ENCODE measurements at regions not wholly inside any gene's neighbourhood (a gene's known extent, or its start where the extent isn't known, plus 50 kb on each side); places are given as distances from the start of the nearest gene placed in this dataset.
A peak's percentile ranks its signal among the peaks of the same experiment; 100 is the strongest.
"Not testable (repeated sequence)": the region's sequence is repeated elsewhere in the genome, so short reads cannot be mapped to it uniquely, and the experiment has no call there.

DNA sequence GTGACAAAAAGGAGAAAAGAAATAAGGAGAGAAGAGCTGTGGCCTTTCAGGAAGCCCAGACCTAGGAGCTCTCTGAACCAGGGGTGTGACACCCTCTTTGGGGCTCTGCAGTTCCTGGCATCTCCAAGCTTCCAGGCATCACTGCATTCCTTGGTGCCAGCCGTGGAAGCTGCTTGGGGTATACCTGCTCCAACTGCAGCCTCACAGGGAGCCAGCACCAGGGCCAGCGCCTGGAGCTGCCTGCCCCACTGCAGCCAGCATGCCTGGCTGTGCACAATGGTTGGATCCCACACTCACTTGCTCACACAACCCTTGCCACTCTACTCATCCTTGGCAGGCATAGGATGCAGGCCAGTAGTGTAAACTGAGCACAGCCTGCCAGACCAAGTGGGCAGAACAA, 242.1 kb upstream of the GJE1 start:
- intact Hi-C loops (cut with DNase I): no loop called here
- peak in 2 of 10 donors; percentile 61 to 76 for DNase-seq

DNA sequence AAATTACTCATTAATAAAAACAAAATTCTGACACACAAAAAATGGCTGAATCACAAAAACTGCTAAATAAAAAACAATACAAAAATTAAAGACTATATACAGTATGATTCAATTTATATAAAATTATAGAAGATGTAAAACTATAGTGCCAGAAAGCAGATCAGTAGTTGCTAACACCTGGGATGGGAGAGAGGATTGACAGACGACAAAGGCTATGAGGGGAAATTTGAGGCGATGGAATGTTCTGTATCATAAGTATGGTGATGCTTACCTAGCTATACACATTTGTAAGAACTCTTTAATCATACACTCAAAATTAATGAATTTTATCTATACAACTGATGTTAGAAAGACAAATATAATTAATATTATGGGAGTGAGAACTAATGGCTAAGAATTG, 247.9 kb upstream of the GJE1 start:
- intact Hi-C loops (cut with DNase I): no loop called here

DNA sequence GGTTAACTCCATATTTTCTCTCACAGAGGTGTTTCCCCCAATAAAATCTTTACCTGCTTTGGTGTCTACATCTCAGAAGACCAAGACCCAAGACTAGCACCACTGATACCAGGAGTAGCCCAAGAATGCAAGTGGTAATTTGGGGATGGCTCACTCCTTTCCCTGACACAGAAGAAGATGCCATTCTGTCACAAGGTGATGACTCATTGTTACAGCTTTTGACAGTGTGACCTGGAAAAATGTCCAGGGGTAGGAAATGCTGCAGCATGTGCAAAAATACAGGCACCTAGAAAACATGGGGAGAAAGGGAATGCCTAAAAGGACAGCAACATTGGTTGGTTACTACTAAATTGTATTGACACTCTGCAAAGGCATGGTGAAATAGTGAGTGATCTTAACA, 254.0 kb upstream of the GJE1 start:
- intact Hi-C loops (cut with DNase I): no loop called here
- no peak for DNase-seq

More for the DNA sequence above, 247.9 kb upstream of the GJE1 start:
- DNase-seq: no peak

DNA sequence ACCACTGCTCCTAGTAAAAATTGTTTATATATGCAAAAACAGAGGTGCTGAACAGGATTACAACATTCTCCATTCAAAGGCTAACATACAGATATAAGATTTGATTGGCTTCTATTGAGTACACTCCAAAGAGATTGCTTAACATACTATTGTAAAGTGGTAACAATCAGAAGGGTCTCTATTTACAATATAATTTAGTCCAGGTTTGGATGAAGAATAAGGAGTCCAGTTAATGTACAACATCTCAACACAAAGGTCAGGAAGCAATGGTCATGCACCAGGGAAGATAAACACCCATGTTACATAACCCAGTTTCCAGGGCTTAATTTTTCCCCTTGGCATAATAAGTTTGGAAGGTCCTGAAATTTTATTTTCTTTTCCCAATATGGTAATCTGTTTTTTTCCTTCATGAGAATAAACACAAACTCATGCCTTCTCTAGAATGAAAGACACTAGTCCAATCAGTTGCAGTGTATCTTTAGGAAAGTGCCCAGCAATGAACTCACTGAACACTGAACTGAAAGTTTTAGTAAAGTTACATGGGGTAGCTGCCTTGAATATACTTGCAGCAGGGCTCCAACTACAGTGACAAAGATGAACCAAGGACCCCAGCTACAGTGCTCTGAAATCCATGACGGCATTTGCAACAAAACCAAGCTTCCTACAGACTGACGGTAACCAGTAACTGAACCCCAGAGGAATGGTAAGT, 255.3 kb upstream of the GJE1 start:
- no peak for DNase-seq
- intact Hi-C loops (cut with DNase I): no loop called here

DNA sequence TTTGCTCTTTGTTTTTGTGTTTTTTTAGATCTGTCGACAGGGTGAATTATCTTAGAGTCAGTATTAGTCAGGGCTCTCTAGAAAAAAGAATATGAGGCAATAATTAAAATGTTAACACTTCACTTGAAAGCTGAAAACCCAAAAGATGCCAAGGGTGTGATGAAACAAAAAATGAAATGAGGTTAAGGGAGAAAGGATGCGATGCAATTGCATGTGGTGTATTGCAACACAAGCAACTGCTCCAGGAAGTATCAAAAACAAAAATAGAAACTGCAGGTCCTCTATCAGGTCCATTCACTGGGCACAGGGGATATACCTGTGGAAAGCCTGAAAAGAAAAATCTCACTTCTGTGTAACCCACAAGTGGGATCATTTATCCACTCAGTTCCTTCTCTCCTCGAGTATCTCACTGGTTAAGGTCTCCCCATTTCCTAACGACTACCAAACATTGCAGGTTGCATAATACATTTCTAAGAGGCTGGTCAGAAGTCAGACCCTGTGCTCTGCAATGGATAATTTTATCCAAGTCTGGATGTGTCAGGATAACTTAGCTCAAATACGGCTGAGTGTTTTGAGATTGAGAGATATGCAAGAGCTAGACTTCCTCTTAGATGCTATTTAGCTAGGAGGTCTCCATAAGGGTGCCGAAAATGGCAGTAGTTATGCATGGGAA, 257.7 kb upstream of the GJE1 start:
- intact Hi-C loops (cut with DNase I): no loop called here
- DNase-seq: no peak

DNA sequence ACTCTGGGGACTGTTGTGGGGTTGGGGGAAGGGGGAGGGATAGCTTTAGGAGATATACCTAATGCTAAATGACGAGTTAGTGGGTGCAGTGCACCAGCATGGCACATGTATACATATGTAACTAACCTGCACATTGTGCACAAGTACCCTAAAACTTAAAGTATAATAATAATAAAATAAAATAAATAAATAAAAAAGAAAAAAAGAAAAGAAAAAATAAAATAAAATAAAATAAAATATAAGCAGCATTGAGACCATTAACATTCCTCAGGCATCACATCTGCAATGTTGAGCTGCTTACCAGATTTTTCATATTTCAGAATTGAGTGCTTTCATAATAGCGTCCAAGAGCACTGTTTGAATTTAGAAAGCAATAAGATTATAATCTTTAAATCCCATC, 263.2 kb upstream of the GJE1 start:
- DNase-seq; intact Hi-C loops (cut with DNase I): not testable (repeated sequence)

DNA sequence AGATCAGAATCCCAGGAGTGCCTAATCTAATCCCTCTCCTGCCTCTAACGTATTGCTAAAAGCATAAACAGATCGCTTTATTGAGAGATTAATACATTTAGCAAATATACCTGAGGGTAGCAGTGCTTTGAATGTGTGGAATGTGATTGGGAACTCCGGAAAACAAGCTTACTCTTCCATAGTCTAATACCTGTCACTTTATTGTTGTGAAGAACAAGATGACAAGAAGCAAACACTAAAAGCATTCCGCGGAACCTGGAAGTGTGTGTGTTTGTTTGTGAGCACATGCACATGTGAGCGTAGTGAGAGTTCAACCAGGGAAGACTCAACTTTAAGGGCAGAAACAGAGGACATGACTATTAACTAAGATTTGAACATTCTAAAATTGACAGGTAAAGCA, 265.0 kb upstream of the GJE1 start:
- no peak for DNase-seq
- intact Hi-C loops (cut with DNase I): no loop called here

DNA sequence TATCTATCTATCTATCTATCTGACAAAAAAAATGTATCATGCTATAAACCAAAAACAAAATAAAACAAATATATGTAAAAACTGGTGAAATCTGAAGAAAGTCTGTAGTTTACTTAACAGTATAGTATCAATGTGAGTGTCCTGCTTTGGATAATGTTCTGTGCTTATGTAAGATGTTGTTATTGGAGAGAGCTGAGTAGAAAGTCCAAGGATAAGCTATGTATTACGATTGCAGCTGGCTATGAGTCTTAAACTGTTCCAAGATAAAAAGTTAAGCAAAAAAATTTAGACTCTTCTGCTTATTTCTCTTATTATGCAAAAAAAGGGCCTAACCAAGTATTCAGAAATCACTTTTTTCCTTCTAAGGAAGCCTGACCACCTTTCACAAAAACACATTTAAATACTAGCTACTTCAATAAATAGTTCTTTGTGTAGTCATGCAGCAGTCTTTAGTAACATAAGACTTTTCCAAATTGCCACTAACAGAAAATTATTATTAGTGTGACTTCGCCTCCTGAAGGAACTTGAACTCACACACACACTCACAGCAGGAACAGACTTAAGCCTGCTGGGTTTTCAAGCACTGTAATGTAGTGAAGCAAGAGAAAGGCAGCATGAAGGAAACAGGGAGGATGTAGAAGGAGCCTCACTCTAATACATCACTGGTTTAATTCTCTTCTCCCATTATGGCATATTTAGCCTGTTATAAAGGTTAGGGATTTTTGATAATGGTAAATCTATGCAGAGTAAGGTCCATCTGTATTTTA, 265.8 kb upstream of the GJE1 start:
- no peak for DNase-seq
- intact Hi-C loops (cut with DNase I): no loop called here

DNA sequence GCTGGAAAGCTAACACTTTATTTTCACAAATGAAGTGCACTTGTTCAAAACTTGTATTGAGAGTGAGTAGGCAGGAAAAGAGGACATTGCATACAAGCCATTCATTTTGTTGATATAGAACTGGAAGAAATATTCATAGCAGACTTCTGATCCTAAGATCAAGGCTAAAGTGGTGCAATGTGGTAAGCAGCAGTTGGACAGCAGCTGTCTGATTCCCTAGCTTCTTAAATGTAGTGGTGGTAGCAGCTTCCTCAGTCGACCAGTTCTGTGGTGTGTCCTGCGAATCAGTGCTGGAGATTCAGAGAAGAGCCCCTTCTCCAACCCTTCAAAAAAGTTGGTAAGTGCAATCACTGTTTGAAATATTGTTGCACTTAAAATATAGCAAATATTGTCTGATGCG, 281.7 kb upstream of the GJE1 start:
- DNase-seq: no peak
- intact Hi-C loops (cut with DNase I): no loop called here

DNA sequence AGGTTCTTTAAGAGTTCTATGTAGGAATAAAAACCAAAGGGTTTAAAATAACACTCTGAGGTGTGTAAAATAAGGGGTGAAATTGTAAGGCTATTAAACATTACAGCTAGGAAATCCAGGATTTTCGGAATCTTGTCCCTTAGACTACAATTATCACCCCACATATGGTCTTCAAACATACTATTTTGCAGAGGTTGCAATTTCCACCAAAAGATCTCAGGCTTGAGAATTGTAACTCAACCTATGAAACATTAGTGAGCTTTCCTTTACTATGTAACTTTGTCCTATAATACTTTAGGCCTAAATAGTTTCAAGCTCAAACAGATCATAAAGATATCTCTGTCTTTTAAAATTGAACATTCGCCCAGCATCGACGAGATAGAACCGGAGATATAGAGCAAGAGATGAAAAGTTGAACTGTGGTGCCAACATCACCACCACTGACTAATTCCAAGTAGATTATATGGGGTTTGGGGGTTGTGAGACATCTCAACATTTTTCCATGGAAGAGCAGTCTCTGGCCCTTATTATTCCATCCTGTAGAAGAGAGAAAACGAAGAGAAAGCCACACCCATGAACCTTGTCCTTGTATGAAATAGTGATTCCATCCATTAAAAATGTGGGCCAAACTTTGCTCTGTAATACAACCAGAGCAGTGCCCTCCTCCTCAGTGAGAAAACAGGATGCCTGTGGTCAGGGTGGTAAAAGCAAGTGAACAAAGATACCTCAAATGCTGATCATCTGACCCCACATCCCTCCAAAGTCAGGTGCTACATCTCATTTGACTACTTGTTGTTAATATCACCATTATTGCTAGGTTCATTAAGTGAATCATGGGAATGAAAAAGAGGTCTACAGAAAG, 284.5 kb upstream of the GJE1 start:
- DNase-seq: no peak

DNA sequence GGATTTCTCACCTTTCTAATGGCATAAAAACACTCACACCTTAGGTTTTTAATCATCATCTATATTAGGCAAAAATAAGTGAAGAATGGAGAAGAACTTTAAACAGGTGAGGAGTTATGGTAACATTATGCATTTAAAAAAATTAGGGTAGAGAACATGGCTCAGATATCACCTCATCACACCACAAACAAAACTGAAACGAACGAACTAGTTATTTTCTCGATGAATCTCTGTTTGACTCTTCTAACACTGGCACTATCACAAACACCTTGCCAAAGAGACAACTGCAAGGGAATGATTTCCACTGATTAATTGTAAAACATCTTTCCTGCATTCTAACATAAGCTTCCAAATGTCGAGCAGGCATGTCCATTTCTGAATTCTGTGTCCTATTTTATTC, 286.1 kb upstream of the GJE1 start:
- intact Hi-C loops (cut with DNase I): no loop called here
- DNase-seq: no peak

More for the DNA sequence above, 284.5 kb upstream of the GJE1 start:
- intact Hi-C loops (cut with DNase I): no loop called here

DNA sequence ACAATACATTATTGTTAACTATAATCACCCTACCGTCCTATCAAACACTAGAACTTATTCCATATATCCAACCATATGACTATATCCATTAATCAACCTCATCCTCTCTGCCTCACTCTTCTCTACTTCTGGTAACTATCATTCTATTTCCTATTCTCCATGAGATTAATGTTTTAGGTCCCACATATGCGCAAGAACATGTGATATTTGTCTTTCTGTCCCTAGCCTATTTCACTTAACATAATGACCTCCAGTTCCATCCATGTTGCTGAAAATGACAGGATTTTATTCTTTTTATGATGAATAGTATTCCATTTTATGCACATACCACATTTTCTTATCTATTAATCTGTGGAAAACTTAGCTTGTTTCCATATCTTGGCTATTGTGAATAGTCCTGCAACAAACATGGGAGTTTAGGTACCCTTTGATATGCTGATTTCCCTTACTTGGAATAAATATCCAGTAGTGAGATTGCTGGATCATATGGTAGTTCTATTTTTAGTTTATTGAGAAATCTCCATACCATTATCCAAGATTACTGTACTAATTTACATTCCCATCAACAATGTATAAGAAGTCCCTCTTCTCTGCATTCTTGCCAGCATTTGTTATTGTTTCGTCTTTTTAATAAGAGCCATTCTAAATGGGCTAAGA, 289.4 kb upstream of the GJE1 start:
- intact Hi-C loops (cut with DNase I): no loop called here
- DNase-seq: no peak

DNA sequence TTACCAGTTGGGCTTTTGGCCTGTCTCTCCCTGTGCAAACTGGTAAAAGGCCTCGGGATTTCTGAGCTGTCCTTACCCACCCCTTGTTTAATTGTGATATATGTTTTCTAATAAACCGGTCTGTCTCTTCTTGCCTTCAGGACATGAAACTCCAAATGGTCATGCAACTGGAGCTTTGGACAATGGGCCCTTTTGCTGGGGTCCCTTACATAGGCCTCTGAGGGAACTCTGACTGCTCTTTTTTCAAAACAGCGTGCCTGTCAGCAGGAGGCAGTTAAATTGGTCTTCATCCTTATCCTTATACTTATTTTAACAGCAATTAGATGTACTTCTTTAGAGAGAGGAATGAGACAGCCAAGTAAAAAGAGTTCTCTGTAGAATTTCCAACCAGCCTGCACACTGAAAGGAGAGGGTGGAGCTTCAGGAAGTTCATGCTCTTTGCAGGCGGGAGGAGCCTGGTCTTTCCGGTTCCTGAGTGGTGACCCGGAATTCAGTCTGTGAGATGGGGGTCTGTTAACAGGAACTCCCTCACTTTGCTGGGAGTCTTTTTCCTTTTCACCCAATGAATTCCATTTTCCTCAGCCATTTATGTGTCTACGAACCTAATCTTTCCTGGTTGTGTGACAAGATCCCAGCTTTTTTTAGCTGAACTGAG, 299.6 kb upstream of the GJE1 start:
- intact Hi-C loops (cut with DNase I): no loop called here
- peak in 1 of 10 donors; percentile 14 for DNase-seq

DNA sequence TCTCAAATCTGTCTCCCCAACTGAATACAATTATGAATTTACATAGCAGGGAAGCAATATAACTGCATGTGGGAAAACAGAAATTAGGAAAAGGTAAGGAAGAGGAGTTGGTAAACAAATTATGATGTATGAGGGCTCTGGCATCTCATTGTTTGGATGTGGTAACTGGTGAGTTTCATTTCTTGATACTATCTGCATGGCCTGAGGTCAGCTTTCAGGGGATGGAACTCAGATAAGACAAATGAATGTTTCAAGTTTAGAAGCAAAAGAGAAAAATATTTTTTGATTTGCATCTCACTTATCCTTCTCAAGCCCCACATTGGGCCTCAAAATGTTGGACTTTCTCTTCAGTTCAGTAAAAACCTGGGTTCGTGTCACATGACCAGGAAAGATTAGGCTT, 302.2 kb upstream of the GJE1 start:
- intact Hi-C loops (cut with DNase I): no loop called here
- no peak for DNase-seq

DNA sequence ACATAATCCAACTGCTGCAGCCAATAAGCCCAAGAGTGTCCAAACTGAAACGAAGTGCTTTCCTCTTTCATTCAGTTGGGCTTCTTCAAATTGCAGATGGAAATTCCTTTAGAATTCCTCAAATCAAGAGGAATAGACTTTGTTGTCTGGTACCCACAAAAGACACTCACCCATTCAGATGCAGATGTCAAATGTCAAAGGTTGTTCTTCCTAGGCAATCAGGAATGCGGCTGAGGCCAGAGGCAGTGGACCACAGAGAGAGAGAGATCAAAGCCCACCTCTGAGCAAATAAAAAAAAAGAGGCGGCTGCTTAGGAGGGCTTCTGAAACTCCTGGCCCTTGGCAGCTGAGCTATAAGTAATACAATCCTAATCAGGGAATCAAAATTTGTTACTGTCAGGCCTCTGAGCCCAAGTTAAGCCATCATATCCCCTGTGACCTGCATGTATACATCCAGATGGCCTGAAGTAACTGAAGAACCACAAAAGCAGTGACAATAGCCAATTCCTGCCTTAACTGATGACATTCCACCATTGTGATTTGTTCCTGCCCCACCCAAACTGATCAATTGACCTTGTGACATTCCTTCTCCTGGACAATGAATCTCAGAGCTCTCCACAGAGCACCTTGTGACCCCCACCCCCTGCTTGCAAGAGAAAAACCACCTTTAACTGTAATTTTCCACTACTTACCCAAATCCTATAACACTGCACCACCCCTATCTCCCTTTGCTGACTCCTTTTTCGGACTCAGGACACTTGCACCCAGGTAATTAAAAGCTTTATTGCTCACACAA, 303.0 kb upstream of the GJE1 start:
- DNase-seq: no peak
- intact Hi-C loops (cut with DNase I): no loop called here

DNA sequence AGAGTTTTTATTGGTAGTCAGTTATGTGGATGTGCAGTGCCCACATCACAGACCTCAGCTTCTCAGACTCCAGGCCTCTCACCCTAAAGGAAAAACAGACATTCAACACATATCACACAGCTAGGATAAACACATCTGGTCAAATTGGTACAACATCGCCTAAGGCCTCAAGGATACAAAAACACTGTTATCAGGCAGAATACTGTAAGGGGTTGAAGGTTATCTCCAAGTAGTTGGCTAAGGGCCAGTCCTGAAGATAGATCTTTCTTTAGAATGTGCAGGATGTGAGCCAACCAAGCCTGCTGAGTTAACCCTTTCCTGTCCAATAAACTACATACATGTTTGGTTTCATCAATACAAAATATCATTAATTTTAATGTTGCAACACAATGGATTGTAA, 308.4 kb upstream of the GJE1 start:
- intact Hi-C loops (cut with DNase I): no loop called here
- DNase-seq: no peak

DNA sequence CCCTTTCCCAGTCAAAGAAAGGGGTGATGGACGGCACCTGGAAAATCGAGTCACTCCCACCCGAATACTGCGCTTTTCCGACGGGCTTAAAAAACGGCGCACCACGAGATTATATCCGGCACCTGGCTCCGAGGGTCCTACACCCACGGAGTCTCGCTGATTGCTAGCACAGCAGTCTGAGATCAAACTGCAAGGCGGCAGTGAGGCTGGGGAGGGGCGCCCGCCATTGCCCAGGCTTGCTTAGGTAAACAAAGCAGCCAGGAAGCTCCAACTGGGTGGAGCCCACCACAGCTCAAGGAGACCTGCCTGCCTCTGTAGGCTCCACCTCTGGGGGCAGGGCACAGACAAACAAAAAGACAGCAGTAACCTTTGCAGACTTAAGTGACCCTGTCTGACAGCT, 317.7 kb upstream of the GJE1 start:
- DNase-seq: peak in 4 of 10 donors; percentile 16 to 77 (median 63)
- intact Hi-C loops (cut with DNase I): not testable (repeated sequence)

DNA sequence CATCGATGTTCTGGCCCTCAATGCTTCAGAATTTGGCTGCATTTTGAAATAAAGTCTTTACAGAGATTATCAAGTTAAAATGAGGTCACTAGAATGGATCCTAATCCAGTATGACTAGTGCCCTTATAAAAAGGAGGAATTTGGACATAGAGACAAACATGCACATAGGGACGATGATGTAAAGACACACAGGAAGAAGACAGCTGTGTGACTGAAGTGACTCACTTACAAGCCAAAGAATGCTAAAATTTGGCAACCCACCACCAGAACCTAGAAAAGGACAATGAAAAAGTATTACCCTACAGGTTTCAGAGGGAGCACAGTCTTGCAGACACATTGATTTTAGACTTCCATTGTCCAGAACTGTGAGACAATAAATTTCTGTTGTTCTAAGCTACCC, 322.8 kb upstream of the GJE1 start:
- intact Hi-C loops (cut with DNase I): no loop called here
- no peak for DNase-seq

DNA sequence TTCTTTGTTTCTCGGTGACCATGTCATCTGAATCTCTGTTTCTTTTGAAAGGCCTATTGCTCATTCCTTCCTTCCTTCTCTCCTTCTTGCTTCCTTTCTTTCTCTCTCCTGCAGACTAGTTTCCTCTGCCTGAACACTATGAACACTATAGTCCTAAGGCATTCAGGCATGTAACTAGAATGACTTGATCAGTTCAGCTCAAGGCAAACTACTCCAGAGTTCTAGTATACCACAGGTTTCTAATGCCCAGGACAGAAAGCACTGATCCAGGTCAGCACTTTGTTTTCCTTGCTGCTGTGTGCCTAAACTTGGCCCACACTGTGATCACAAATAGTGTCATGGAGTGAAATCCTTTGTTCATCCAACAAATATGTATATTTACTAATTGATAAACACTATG, 324.1 kb upstream of the GJE1 start:
- DNase-seq: no peak
- intact Hi-C loops (cut with DNase I): no loop called here

All from posterior cingulate gyrus (tissue), 11 donors.